SK-N-SH treated with all-trans-retinoic acid at 6 μM for 48 hours (cell line): ENCODE measurements at regions not wholly inside any gene's neighbourhood (a gene's known extent, or its start where the extent isn't known, plus 50 kb on each side); places are given as distances from the start of the nearest gene placed in this dataset.

ENCODE experiments used
- ATAC-seq: fragments of 200-7000 bp; cut with Tn5 transposase; 3 replicates; pipeline ENCODE4 v1.9.1; 2020; ENCODE audit warnings: mild to moderate bottlenecking, moderate library complexity
- BACH2 ChIP-seq: fragments of 250-450 bp; sonication (Bioruptor Pico); IDR thresholded peaks from 2 replicates; pipeline ENCODE4 v1.9.0; 2021; ENCODE audit warnings: mild to moderate bottlenecking, borderline replicate concordance
- CREB5 ChIP-seq: fragments of 250-450 bp; sonication (Bioruptor Pico); IDR thresholded peaks from 2 replicates; pipeline ENCODE4 v1.5.1; 2020; ENCODE audit warnings: low read depth, mild to moderate bottlenecking, moderate library complexity
- CSDC2 ChIP-seq: fragments of 250-450 bp; sonication (Bioruptor Pico); IDR thresholded peaks from 2 replicates; pipeline ENCODE4 v1.5.0; 2020; ENCODE audit warnings: mild to moderate bottlenecking, moderate library complexity
- CSRNP3 ChIP-seq: fragments of 250-450 bp; sonication (Bioruptor Pico); IDR thresholded peaks from 2 replicates; pipeline ENCODE4 v1.5.1; 2021; ENCODE audit warnings: mild to moderate bottlenecking, moderate library complexity
- ESRRG ChIP-seq: fragments of 250-450 bp; sonication (Bioruptor Pico); IDR thresholded peaks from 2 replicates; pipeline ENCODE4 v1.6.1; 2021; ENCODE audit warnings: mild to moderate bottlenecking
- GLIS3 ChIP-seq: fragments of 250-450 bp; sonication (Bioruptor Pico); IDR thresholded peaks from 2 replicates; pipeline ENCODE4 v1.5.0; 2020; ENCODE audit warnings: mild to moderate bottlenecking, moderate library complexity
- ISL1 ChIP-seq: fragments of 250-450 bp; sonication (Bioruptor Pico); IDR thresholded peaks from 2 replicates; pipeline ENCODE4 v2.1.2; 2022; ENCODE audit warnings: mild to moderate bottlenecking, moderate library complexity
- OSR1 ChIP-seq: fragments of 250-450 bp; sonication (Bioruptor Pico); IDR thresholded peaks from 2 replicates; pipeline ENCODE4 v1.8.0; 2022; ENCODE audit warnings: moderate library complexity, mild to moderate bottlenecking, inconsistent platforms
- PPARA ChIP-seq: fragments of 250-450 bp; sonication (Bioruptor Pico); IDR thresholded peaks from 2 replicates; pipeline ENCODE4 v1.5.0; 2020; ENCODE audit warnings: mild to moderate bottlenecking, borderline replicate concordance
- RARB ChIP-seq: fragments of 250-450 bp; sonication (Bioruptor Pico); IDR thresholded peaks from 2 replicates; pipeline ENCODE4 v1.8.0; 2021; ENCODE audit warnings: mild to moderate bottlenecking, moderate library complexity
- SNAI2 ChIP-seq: fragments of 250-450 bp; sonication (Bioruptor Pico); IDR thresholded peaks from 2 replicates; pipeline ENCODE4 v1.5.0; 2020; ENCODE audit warnings: mild to moderate bottlenecking, moderate library complexity
- TCF4 ChIP-seq: fragments of 250-450 bp; sonication (Bioruptor Pico); IDR thresholded peaks from 2 replicates; pipeline ENCODE4 v1.8.0; 2021; ENCODE audit warnings: mild to moderate bottlenecking, moderate library complexity, borderline replicate concordance
- TOX ChIP-seq: fragments of 250-450 bp; sonication (Bioruptor Pico); IDR thresholded peaks from 2 replicates; pipeline ENCODE4 v1.8.0; 2021; ENCODE audit warnings: mild to moderate bottlenecking, moderate library complexity, borderline replicate concordance
- TSHZ2 ChIP-seq: fragments of 250-450 bp; sonication (Bioruptor Pico); IDR thresholded peaks from 2 replicates; pipeline ENCODE4 v1.5.0; 2020; ENCODE audit warnings: mild to moderate bottlenecking, moderate library complexity
- ZC3H10 ChIP-seq: fragments of 250-450 bp; sonication (Bioruptor Pico); IDR thresholded peaks from 2 replicates; pipeline ENCODE4 v1.5.1; 2021; ENCODE audit warnings: mild to moderate bottlenecking, moderate library complexity
- ZFP3 ChIP-seq: fragments of 250-450 bp; sonication (Bioruptor Pico); IDR thresholded peaks from 2 replicates; pipeline ENCODE4 v1.5.0; 2020; ENCODE audit warnings: mild to moderate bottlenecking, moderate library complexity
- ZFP30 ChIP-seq: fragments of 450-650 bp; formaldehyde crosslinking; IDR thresholded peaks from 2 replicates; pipeline ENCODE4 v1.5.0; 2022; ENCODE audit warnings: mild to moderate bottlenecking, moderate library complexity
- ZNF565 ChIP-seq: fragments of 450-650 bp; formaldehyde crosslinking; conservative IDR thresholded peaks from 2 replicates; pipeline ENCODE4 v1.5.0; 2020; ENCODE audit warnings: low read depth, mild to moderate bottlenecking, moderate library complexity
- ZNF70 ChIP-seq: fragments of 450-650 bp; formaldehyde crosslinking; IDR thresholded peaks from 2 replicates; pipeline ENCODE4 v1.5.0; 2020; ENCODE audit warnings: mild to moderate bottlenecking, moderate library complexity
- ZNF8 ChIP-seq: fragments of 450-650 bp; formaldehyde crosslinking; IDR thresholded peaks from 2 replicates; pipeline ENCODE4 v1.5.0; 2020; ENCODE audit warnings: mild to moderate bottlenecking, moderate library complexity
- TF ChIP-seq, protein P1 (sequence below): fragments of 250-450 bp; sonication (Bioruptor Pico); IDR thresholded peaks from 2 replicates; pipeline ENCODE4 v1.8.0; 2020; ENCODE audit warnings: mild to moderate bottlenecking, moderate library complexity, borderline replicate concordance

DNA sequence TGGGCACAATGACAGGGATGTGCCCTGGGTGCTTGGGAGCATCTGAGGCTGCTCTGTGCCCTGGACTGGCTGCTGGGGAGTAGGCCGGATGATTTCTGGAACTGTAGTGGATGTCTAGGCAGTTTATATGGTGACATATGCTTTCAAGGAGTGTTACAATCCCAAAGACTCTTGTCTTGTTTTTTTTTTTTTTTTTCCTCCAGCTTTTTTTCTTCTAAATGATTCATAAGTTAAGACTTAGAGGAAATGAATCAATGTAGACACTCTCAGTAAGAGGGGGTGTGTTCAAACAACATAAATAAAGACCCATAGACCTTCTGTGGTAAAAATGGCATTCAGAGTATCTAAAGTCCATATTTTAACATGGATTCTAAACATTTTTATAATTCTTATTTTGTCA, 706.1 kb upstream of the GOLIM4 start:
- no peak for TF ChIP-seq TOX (CRISPR knock-in tag)
- TF ChIP-seq RARB (CRISPR knock-in tag) = no peak
- no peak for TF ChIP-seq ESRRG (CRISPR knock-in tag)
- no peak for TF ChIP-seq BACH2 (CRISPR knock-in tag)
- no peak for TF ChIP-seq PPARA
- TF ChIP-seq ZFP30 (CRISPR knock-in tag) = no peak
- TF ChIP-seq SNAI2 (CRISPR knock-in tag) = no peak
- no peak for TF ChIP-seq CSRNP3
- no peak for TF ChIP-seq ZC3H10
- TF ChIP-seq, protein P1, sequence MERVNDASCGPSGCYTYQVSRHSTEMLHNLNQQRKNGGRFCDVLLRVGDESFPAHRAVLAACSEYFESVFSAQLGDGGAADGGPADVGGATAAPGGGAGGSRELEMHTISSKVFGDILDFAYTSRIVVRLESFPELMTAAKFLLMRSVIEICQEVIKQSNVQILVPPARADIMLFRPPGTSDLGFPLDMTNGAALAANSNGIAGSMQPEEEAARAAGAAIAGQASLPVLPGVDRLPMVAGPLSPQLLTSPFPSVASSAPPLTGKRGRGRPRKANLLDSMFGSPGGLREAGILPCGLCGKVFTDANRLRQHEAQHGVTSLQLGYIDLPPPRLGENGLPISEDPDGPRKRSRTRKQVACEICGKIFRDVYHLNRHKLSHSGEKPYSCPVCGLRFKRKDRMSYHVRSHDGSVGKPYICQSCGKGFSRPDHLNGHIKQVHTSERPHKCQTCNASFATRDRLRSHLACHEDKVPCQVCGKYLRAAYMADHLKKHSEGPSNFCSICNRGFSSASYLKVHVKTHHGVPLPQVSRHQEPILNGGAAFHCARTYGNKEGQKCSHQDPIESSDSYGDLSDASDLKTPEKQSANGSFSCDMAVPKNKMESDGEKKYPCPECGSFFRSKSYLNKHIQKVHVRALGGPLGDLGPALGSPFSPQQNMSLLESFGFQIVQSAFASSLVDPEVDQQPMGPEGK = no peak
- TF ChIP-seq CREB5 (CRISPR knock-in tag) = no peak
- no peak for TF ChIP-seq ZFP3 (CRISPR knock-in tag)
- TF ChIP-seq CSDC2 (CRISPR knock-in tag) = no peak
- no peak for TF ChIP-seq GLIS3 (CRISPR knock-in tag)
- no peak for TF ChIP-seq OSR1 (CRISPR knock-in tag)
- no peak for TF ChIP-seq ZNF565 (CRISPR knock-in tag)
- no peak for TF ChIP-seq TSHZ2 (CRISPR knock-in tag)
- no peak for TF ChIP-seq TCF4 (CRISPR knock-in tag)
- no peak for TF ChIP-seq ZNF8 (CRISPR knock-in tag)
- no peak for ATAC-seq

DNA sequence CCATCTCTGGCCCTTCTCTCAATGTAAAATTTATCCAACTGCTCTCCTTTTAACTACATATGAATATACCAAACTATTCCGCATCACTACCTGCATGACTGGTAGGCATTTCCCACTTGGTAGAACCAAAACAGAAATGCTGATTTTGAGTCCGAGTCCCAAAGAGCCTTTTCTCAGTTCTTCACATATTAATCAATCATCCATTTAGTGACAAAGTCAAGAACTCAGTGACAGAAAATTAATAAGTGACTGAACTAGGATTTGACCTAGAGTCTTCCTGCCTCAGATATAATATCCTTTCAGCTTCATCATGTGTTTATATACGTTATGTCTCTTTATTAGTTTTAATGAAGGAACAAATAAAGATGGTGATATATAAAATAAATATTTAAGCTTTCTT, 700.6 kb upstream of the GOLIM4 start:
- no peak for TF ChIP-seq CSRNP3
- TF ChIP-seq BACH2 (CRISPR knock-in tag) = no peak
- no peak for TF ChIP-seq ZNF565 (CRISPR knock-in tag)
- TF ChIP-seq ZNF70 (CRISPR knock-in tag) = no peak
- TF ChIP-seq ZC3H10 = no peak
- TF ChIP-seq SNAI2 (CRISPR knock-in tag) = no peak
- no peak for TF ChIP-seq ZFP30 (CRISPR knock-in tag)
- ATAC-seq = no peak

- ATAC-seq = no peak
- TF ChIP-seq TSHZ2 (CRISPR knock-in tag) (no peak), ISL1 (CRISPR knock-in tag) (no peak), ZFP3 (CRISPR knock-in tag) (no peak)
- TF ChIP-seq, protein P1 = no peak
Observed at GRCh38 chr3:168794427-168794826, 698.7 kb upstream of the GOLIM4 start.
